KMS-11 (cell line): ENCODE measurements at regions not wholly inside any gene's neighbourhood (a gene's known extent, or its start where the extent isn't known, plus 50 kb on each side); places are given as distances from the start of the nearest gene placed in this dataset.

Source experiments
- H2AFZ ChIP-seq: fragments of 200-600 bp; sonication (generic); 2 replicates; pipeline ENCODE4 v1.6.1; 2016; ENCODE audit warnings: antibody characterized with exemption, mixed run types, low read depth
- H3K27ac ChIP-seq: fragments of 200-600 bp; sonication (generic); 2 replicates; pipeline ENCODE4 v1.6.1; 2016; ENCODE audit warnings: mild to moderate bottlenecking, mixed run types
- H3K27me3 ChIP-seq: fragments of 200-600 bp; sonication (generic); 2 replicates; pipeline ENCODE4 v1.6.1; 2017; ENCODE audit warnings: mild to moderate bottlenecking, low read depth, mixed run types, moderate library complexity; ENCODE audit not compliant: insufficient read depth
- H3K36me3 ChIP-seq: fragments of 200-600 bp; sonication (generic); 2 replicates; pipeline ENCODE4 v1.6.1; 2017; ENCODE audit warnings: mild to moderate bottlenecking, mixed run types; ENCODE audit not compliant: insufficient read depth
- H3K4me1 ChIP-seq: fragments of 200-600 bp; sonication (generic); 2 replicates; pipeline ENCODE4 v1.6.1; 2016; ENCODE audit warnings: mild to moderate bottlenecking, low read depth, mixed run types; ENCODE audit not compliant: poor library complexity, severe bottlenecking
- H3K4me2 ChIP-seq: fragments of 200-600 bp; sonication (generic); 2 replicates; pipeline ENCODE4 v1.7.0; 2016; ENCODE audit warnings: mild to moderate bottlenecking, mixed run types
- H3K4me3 ChIP-seq: fragments of 200-600 bp; sonication (generic); IDR thresholded peaks from 2 replicates; pipeline ENCODE4 v1.6.1; 2017; ENCODE audit warnings: low read depth, low read length, mixed read lengths; ENCODE audit not compliant: insufficient read depth
- H3K79me2 ChIP-seq: fragments of 200-600 bp; sonication (generic); 2 replicates; pipeline ENCODE4 v1.6.1; 2016; ENCODE audit warnings: low read depth, mixed run types; ENCODE audit not compliant: insufficient read depth
- H3K9ac ChIP-seq: fragments of 200-600 bp; sonication (generic); 2 replicates; pipeline ENCODE4 v1.6.1; 2016; ENCODE audit warnings: mild to moderate bottlenecking, mixed run types
- H4K20me1 ChIP-seq: fragments of 200-600 bp; sonication (generic); 2 replicates; pipeline ENCODE4 v1.6.1; 2016; ENCODE audit warnings: mild to moderate bottlenecking, mixed run types; ENCODE audit not compliant: insufficient read depth
- CTCF ChIP-seq: fragments of 200-600 bp; sonication (generic); conservative IDR thresholded peaks from 2 replicates; pipeline ENCODE4 v1.6.1; 2017; ENCODE audit warnings: low read depth, mild to moderate bottlenecking, antibody characterized with exemption, low read length, moderate library complexity, mixed read lengths

- no peak overlapping the region for H3K9ac ChIP-seq
- H2AFZ ChIP-seq: no peak overlapping the region
- TF ChIP-seq CTCF: no peak
- H3K4me1 ChIP-seq: no peaks in the 10 kb centered on the region
- H3K27me3 ChIP-seq: no peaks in the 10 kb centered on the region
- H3K4me3 ChIP-seq: no peak overlapping the region
- H4K20me1 ChIP-seq: no peaks in the 10 kb centered on the region
- no peak overlapping the region for H3K27ac ChIP-seq
- no peak overlapping the region for H3K4me2 ChIP-seq
- no peaks in the 10 kb centered on the region for H3K36me3 ChIP-seq
- no peaks in the 10 kb centered on the region for H3K79me2 ChIP-seq
Observed at GRCh38 chr3:30341079-30341478, 265.3 kb upstream of the TGFBR2 start.

GRCh38 chr3:30341851-30342250, 264.6 kb upstream of the TGFBR2 start:
- Histone ChIP-seq H3K4me2 (no peak overlapping the region), H3K27ac (no peak overlapping the region), H3K36me3 (no peaks in the 10 kb centered on the region), H3K4me1 (no peaks in the 10 kb centered on the region), H2AFZ (no peak overlapping the region), H3K4me3 (no peak overlapping the region), H3K9ac (no peak overlapping the region), H3K79me2 (no peaks in the 10 kb centered on the region), H4K20me1 (no peaks in the 10 kb centered on the region), H3K27me3 (no peaks in the 10 kb centered on the region)
- no peak for TF ChIP-seq CTCF

- no peak for TF ChIP-seq CTCF
- no peaks in the 10 kb centered on the region for H3K36me3 ChIP-seq
Observed at GRCh38 chr3:30342318-30343060, 263.9 kb upstream of the TGFBR2 start.

GRCh38 chr3:30343067-30343831, 263.2 kb upstream of the TGFBR2 start:
- Histone ChIP-seq H3K27me3 (no peaks in the 10 kb centered on the region), H3K79me2 (no peaks in the 10 kb centered on the region), H4K20me1 (no peaks in the 10 kb centered on the region), H3K4me3 (no peak overlapping the region), H3K27ac (no peak overlapping the region), H3K4me1 (no peaks in the 10 kb centered on the region), H3K9ac (no peak overlapping the region), H2AFZ (no peak overlapping the region), H3K36me3 (no peaks in the 10 kb centered on the region), H3K4me2 (no peak overlapping the region)
- TF ChIP-seq CTCF: no peak

More at GRCh38 chr3:30342318-30343060, 263.9 kb upstream of the TGFBR2 start:
- Histone ChIP-seq H4K20me1 (no peaks in the 10 kb centered on the region), H3K9ac (no peak overlapping the region), H3K79me2 (no peaks in the 10 kb centered on the region), H3K4me2 (no peak overlapping the region), H3K4me1 (no peaks in the 10 kb centered on the region), H3K4me3 (no peak overlapping the region), H3K27ac (no peak overlapping the region), H3K27me3 (no peaks in the 10 kb centered on the region), H2AFZ (no peak overlapping the region)
